RWPE2 (cell line): ENCODE measurements at regions not wholly inside any gene's neighbourhood (a gene's known extent, or its start where the extent isn't known, plus 50 kb on each side); places are given as distances from the start of the nearest gene placed in this dataset.
"Not testable (repeated sequence)": the region's sequence is repeated elsewhere in the genome, so short reads cannot be mapped to it uniquely, and the experiment has no call there.

Experiments used
- ATAC-seq: fragments of 200-7000 bp; cut with Tn5 transposase; 3 replicates; pipeline ENCODE4 v1.9.1; 2021; ENCODE audit warnings: low read depth
- DNase-seq: peaks from one replicate; pipeline ENCODE4 v3.0.0-alpha.2; 2020; ENCODE audit warnings: low spot score
- H3K27ac ChIP-seq: fragments of 450-650 bp; 2 replicates; pipeline ENCODE4 v1.5.1; 2017; ENCODE audit warnings: mild to moderate bottlenecking; ENCODE audit not compliant: poor library complexity, severe bottlenecking
- H3K27me3 ChIP-seq: fragments of 250-450 bp; sonication (Bioruptor Pico); 2 replicates; pipeline ENCODE4 v1.5.1; 2021; ENCODE audit warnings: mild to moderate bottlenecking, moderate library complexity; ENCODE audit not compliant: insufficient read depth, poor library complexity, severe bottlenecking
- H3K36me3 ChIP-seq: fragments of 250-450 bp; sonication (Bioruptor Pico); 2 replicates; pipeline ENCODE4 v1.5.1; 2020; ENCODE audit warnings: low read depth, mild to moderate bottlenecking, moderate library complexity
- H3K4me1 ChIP-seq: fragments of 250-450 bp; sonication (Bioruptor Pico); 2 replicates; pipeline ENCODE4 v1.5.1; 2021; ENCODE audit warnings: mild to moderate bottlenecking, moderate library complexity; ENCODE audit not compliant: insufficient read depth, poor library complexity, severe bottlenecking
- H3K4me3 ChIP-seq: fragments of 250-450 bp; sonication (Bioruptor Pico); 2 replicates; pipeline ENCODE4 v1.5.1; 2021; ENCODE audit warnings: mild to moderate bottlenecking, moderate library complexity; ENCODE audit not compliant: severe bottlenecking
- H3K9me3 ChIP-seq: fragments of 250-450 bp; sonication (Bioruptor Pico); 2 replicates; pipeline ENCODE4 v1.5.1; 2021; ENCODE audit warnings: mild to moderate bottlenecking, moderate library complexity; ENCODE audit not compliant: severe bottlenecking
- TF ChIP-seq, protein P1 (sequence below): fragments of 450-650 bp; IDR thresholded peaks from one replicate; pipeline ENCODE4 v1.5.1; 2017; ENCODE audit warnings: mild to moderate bottlenecking, moderate library complexity; ENCODE audit not compliant: poor library complexity, severe bottlenecking

DNA sequence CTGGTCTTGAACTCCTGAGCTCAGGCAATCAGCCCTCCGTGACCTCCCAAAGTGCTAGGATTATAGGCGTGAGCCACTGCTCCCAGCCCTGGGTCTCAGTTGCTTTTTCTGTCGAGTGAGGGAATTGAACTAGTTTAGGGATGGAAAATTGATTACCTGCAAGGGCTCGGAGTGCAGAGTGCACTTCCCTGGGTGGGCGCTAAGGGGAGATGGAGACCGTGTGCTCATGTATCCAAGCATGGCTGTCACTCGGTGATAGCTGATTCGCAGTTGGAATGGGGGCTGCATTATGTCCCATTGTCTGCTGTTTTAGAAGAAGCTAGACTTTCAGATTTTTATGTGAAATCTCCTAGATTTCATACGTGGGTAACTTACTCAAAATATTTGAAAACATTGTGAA is 139.9 kb upstream of the RFC3 start:
- H3K27ac ChIP-seq, result no peak overlapping the region
- H3K36me3 ChIP-seq, result no peaks in the 10 kb centered on the region
- no peaks in the 10 kb centered on the region for H3K4me1 ChIP-seq
- DNase-seq (no peak), ATAC-seq (no peak)
- no peak overlapping the region for H3K4me3 ChIP-seq
- no peaks in the 10 kb centered on the region for H3K27me3 ChIP-seq
- H3K9me3 ChIP-seq, result no peaks in the 10 kb centered on the region
- TF ChIP-seq, protein P1, sequence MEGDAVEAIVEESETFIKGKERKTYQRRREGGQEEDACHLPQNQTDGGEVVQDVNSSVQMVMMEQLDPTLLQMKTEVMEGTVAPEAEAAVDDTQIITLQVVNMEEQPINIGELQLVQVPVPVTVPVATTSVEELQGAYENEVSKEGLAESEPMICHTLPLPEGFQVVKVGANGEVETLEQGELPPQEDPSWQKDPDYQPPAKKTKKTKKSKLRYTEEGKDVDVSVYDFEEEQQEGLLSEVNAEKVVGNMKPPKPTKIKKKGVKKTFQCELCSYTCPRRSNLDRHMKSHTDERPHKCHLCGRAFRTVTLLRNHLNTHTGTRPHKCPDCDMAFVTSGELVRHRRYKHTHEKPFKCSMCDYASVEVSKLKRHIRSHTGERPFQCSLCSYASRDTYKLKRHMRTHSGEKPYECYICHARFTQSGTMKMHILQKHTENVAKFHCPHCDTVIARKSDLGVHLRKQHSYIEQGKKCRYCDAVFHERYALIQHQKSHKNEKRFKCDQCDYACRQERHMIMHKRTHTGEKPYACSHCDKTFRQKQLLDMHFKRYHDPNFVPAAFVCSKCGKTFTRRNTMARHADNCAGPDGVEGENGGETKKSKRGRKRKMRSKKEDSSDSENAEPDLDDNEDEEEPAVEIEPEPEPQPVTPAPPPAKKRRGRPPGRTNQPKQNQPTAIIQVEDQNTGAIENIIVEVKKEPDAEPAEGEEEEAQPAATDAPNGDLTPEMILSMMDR, result no peak

DNA sequence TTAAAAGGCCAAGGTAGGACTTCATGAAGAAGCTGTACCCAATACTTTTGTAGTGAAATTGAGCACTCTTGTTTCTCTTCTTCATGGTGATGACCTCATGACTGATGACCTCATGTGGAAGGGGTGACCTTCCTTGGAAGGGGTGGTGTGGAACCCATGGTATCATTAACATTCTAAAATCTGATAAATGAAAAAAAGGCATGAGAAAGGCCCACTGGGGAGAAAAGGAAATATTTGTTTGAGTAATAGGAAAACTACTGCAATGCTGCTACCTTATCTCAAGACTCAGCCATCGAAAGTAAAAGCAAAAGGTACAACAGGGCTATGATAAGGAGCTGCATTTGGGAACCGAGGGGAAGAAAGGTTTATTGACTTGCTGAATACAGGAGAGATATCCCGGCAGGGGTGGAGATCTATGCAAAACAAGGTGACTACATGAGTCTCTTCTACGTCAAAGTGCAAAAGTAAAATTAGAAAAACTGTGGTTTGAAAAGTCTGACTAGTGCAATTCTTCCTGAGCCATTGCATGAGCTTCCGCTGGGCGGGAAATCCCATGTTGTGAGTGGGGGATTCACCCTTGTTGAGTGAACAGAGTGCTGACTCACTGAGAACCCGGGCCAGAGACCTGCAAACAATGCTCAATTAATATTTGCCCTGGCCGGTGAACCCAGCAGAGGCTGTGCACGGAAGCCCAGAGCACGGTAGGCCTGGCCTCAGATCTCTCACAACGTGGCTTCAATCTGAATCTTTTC is 138.9 kb upstream of the RFC3 start:
- ATAC-seq (peak; percentile 42; the same call in 2 of the 3 replicates), DNase-seq (no peak)
- H3K4me1 ChIP-seq, result no peaks in the 10 kb centered on the region
- H3K4me3 ChIP-seq, result no peak overlapping the region
- no peaks in the 10 kb centered on the region for H3K36me3 ChIP-seq
- H3K9me3 ChIP-seq, result no peaks in the 10 kb centered on the region
- no peak overlapping the region for H3K27ac ChIP-seq
- TF ChIP-seq, protein P1, result no peak
- H3K27me3 ChIP-seq, result no peaks in the 10 kb centered on the region

DNA sequence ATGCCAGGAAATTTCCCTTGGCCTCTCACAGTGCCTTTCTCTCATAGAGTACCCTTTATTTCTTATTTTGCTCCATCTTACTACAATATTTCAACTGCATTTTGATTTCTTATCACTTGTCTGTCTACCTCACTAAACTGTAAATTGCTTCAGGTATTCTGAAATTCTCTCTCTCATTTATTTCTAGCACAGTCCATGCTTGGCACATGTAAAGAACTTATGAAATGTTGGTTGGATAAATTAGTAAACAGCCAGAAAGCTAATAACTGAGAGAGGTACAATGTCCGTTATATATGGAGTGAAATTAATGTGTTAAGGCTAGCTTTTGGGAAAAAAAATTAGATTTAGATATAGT is 138.3 kb upstream of the RFC3 start:
- DNase-seq (no peak), ATAC-seq (no peak)
- TF ChIP-seq, protein P1, result no peak
- H3K27me3 ChIP-seq, result no peaks in the 10 kb centered on the region
- no peaks in the 10 kb centered on the region for H3K4me1 ChIP-seq
- H3K27ac ChIP-seq, result no peak overlapping the region
- H3K4me3 ChIP-seq, result no peak overlapping the region
- no peaks in the 10 kb centered on the region for H3K36me3 ChIP-seq
- no peaks in the 10 kb centered on the region for H3K9me3 ChIP-seq

DNA sequence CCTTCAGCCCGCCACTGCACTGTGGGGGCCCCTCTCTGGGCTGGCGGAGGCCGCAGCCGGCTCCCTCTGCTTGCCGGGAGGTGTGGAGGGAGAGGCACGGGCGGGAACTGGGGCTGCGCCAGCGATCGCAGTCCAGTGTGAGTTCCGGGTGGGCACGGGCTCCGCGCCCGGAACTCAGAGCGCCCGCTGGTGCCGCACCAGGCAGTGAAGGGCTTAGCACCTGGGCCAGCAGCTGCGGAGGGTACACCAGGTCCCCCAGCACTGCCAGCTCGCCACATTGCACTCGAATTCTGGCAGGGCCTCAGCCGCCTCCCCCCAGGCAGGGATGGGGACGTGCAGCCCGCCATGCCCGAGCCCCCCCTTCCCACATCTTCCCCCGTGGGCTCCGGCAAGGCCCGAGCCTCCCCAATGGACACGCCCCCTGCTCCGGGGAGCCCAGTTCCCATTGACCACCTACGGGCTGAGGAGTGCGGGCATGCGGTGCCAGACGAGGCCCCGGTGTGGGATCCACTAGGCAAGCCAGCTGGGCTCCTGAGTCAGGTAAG is 135.9 kb upstream of the RFC3 start:
- H3K36me3 ChIP-seq, result no peaks in the 10 kb centered on the region
- H3K27ac ChIP-seq, result no peak overlapping the region
- H3K4me3 ChIP-seq, result no peak overlapping the region
- DNase-seq, result no peak
- no peaks in the 10 kb centered on the region for H3K4me1 ChIP-seq
- TF ChIP-seq, protein P1, result no peak
- no peaks in the 10 kb centered on the region for H3K27me3 ChIP-seq
- no peak for ATAC-seq
- H3K9me3 ChIP-seq, result no peaks in the 10 kb centered on the region

DNA sequence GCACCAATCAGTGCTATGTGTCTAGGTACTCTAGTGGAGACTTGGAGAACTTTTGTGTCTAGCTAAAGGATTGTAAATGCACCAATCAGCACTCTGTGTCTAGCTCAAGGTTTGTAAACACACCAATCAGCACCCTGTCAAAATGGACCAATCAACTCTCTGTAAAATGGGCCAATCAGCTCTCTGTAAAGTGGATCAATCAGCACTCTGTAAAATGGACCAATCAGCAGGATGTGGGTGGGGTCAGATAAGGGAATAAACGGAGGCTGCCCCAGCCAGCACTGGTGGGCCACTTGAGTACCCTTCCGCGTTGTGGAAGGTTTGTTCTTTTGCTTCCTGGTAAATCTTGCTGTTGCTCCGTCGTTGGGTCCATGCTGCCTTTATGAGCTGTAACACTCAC is 135.3 kb upstream of the RFC3 start:
- ATAC-seq, H3K36me3 ChIP-seq, H3K4me3 ChIP-seq, DNase-seq, H3K27me3 ChIP-seq, H3K27ac ChIP-seq, H3K4me1 ChIP-seq, H3K9me3 ChIP-seq: not testable (repeated sequence)
